GM04503 (cell line): ENCODE measurements at regions not wholly inside any gene's neighbourhood (a gene's known extent, or its start where the extent isn't known, plus 50 kb on each side); places are given as distances from the start of the nearest gene placed in this dataset.

Experiments used
- DNase-seq: peaks from one replicate; pipeline ENCODE4 v3.0.0-alpha.2; 2012; ENCODE audit warnings: low read depth

DNA sequence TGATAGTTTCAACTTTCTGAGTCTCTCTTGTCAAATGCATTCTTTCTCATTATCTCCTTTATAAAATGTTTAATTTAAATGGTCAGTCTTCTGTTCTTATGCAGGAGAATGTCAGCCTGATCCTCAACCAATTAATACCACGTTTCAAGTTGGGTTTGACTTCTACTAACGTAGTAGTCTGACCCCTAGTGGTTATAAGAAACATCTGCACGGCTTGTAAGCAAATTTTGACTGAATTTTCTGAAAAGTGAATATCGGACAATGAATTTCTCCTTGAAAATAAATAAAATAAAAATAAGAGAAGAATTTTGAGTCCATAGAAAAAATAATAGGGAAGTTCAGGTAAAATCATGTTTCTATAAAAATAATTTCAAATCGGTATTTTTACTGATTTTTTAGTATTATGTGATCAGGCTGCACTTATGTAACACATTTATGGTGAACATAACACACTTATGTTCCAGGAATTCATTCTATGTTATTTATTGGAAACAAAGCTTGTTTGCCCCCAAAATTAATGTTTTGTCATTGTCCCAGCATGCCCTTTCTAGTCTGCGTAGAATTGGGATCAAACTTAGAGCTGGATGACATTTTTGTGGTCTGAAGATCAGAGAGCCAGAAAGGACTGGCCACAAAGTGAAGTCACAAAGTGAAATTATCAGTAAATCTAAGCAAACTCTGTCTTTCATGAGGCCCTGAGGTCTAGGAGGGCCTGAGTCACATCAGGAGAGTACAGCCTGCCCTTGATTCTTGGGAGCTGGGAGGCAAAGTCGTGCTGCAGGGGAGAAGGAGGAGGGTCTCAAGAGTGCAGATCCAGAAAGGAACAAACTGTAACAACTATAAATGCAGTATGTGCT lies 101.2 kb upstream of the STXBP6 start:
- peak; percentile 2 for DNase-seq

DNA sequence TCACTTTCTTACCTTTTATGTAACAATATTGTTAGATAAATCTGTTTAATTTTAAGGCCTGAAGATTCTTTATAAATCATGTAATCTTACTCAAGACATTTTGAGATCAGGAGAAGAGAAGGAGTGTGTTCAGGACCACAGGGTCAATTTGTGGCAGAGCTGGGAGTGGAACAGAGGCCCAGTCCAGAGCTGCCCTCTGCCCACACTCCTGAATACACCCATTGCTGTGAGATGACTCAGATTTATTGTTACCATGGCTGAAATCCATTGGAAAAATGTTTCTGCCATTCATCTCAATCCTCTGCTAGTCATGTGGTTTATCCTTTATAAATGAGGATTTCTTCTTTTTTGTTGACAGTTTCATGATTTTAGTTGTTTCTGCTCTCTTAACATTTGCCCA lies 100.5 kb upstream of the STXBP6 start:
- DNase-seq: no peak

DNA sequence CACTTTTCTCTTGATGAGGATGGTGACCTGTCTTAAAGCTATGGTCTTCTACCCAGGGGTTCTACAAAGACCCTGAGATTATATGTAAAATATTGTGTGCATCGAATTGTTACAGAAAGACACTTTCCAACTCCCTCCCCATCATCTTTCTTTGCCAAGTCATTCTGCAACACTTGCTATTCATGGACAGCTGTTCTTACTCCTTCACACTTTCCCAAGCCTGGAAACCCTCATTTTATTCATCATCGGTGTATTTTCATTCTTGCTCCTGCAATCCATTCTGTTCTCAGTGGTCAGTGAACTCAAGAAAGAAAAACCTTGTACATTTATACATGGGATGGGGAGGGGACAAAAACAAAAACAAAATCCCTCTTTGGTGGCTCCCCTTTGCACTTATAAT lies 90.5 kb upstream of the STXBP6 start:
- no peak for DNase-seq

DNA sequence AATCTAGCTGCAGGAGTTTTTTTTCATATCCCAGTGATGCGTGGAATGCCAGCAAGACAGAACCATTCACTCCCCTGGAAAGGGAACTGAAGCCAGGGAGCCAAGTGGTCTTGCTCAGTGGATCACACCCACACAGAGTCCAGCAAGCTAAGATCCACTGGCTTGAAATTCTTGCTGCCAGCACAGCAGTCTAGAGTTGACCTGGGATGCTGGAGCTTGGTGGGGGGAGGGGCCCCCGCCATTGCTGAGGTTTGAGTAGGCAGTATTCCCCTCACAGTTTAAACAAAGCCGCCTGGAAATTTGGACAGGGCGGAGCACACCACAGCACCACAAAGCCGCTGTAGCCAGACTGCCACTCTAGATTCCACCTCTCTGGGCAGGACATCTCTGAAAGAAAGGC lies 86.9 kb upstream of the STXBP6 start:
- DNase-seq: no peak

DNA sequence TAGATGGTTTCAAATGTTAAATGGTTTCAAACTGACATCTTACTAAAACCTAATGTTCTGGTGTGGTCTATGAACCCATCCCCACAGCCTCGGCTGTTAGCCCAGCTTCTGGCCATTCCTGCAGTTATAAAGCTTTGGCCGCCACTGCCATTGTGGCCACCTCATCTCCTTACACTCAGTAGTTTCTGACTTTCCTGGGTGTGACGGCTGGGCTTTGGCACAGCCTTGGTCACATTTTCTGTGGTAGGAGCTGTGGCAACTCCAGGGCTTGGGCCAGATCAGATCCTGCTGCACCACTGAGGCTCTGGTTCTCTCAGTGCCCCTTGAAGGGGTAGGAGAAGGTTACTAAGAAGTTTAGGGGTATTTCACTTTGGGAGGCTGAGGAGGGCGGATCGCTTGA lies 84.2 kb upstream of the STXBP6 start:
- no peak for DNase-seq

DNA sequence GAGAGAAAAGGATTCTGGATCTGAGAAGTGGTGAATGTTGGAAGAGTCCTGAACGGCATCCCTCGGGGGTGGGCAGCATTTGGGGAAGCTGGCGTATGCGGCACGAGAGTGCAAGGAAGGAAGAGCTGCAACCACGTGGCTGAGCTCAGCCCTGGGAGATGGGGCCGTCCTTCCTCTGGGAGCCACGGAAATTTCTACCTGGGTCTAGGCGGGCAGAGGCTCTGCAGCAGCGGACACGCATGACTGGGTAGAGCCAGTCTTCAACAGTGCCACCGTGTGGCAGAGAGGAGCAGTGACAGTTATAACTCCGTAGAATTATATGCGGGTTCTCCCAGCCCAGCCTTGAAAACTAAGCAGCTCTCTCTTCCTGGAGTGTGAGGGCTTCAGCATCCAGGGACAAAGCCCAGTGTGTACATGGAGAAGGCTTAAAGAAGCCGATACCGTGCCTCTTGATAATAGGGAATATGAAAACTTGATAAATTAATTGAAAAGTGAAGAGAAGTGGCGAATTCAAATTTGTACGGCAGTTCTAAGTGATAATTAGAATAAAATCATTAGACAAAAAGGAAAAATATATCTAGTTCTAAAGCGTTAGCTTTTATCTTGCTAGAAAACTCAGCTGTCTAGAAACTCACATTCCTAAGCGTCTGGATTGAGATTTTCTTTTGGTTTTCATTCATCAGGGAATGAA lies 82.9 kb upstream of the STXBP6 start:
- DNase-seq: no peak

DNA sequence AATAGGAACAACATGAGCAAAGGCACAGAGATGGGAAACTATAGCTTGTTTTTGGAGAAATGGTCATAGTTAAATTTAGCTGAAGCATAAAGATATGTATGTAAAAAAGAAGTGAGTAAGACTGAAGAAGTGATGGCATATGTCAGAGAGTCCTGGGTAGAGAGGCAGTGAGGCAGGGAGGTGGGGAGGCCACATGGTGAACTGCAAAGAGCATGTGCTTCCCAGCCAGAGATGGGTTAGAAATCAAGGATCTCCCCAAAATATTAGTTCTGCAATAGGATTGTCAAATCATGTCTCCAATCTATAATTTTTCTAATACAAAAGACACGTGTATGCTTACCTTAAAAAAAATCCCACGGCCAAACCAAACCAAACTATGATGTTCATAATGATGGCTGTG lies 82.1 kb upstream of the STXBP6 start:
- DNase-seq: no peak

DNA sequence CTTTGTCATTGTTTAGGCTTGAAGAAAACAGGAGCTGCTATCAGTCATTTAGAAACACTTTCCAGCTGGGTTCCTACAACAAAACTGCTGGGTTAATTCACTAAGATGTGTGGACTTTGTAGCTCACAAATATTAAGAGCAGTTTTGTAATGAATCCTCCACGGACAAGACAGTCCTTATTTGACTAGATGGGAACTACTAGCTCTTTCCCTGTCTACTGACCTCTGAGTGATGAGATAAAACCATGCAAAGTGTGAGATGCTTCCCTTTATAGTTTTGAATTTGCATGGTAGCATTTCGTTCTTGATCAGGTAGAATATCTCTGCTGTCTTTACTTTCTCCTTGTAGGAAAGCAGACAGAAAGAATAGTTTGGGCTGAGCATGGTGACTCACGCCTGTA lies 72.9 kb upstream of the STXBP6 start:
- no peak for DNase-seq

DNA sequence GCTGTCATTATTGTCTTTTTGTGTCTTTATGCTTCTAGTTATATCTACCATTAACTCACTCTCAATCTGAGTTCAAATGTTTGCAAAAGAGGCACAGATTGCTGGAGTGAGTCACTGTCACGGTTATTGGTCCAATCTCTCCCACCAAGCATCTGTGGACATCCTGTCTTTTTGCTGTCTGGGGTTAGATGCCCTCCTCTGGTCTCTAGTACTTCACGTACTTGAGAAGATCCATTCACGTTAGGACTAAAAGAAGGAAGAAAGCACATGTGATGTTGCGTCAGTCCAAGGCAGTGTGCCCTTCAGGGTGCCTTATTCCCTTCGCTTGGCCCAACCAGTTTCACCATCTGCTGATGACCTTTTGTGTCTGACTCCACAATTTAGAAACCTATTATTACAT lies 72.3 kb upstream of the STXBP6 start:
- no peak for DNase-seq

DNA sequence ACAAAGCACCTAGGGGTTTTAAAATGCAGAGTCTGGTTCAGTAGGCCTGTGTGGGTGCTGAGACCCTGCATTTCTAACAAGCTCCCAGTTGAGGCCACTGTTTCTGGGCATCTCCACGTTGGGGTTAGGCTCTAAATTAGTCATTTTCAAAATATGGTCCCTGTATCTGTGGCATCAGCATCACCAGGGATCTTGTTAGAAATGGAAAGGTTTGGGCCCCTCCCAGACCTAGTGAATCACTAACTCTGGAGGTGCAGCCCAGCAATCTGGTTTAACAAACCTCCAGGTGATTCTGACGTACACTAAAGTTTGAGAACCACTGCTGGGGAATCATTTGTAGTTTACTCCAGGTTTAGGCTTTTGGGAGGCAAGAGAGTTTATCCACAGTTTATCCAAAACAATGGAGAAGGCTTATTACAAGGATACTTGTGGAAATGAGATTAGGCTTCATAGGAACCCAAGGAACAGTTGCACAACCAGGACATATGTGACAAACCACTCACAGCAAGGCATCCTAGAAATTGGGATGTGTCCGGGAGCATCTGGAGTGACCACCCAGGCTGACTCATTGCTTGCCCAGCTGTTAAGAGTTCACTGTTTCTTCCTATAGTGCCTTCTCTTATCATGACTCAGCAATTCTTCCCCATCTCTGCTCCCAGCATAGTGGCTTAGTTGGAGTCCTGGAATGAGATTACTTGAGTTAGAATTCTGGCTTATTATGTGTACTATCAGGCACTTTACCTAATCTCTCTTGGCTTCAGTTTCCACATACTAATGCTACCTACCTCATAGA lies 71.6 kb upstream of the STXBP6 start:
- DNase-seq: no peak

DNA sequence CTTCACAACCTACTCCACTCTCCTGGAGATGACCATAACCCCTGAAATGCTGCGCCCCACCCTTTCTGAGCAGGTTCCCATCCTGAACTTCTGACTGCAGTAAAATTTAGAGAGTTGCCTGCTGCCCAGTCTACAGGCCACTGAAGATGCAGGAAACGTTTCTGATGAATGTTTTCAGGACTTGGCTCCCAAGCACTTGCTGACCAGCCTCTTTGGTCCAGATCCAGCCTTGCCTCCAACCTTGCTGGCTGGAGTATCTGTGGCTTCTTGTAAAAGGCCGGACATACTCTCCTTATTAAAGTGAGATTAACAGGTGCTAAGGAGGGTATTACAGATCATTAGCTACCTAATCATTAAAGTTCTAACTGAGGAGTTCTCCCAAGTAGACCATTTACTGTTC lies 70.3 kb upstream of the STXBP6 start:
- no peak for DNase-seq

DNA sequence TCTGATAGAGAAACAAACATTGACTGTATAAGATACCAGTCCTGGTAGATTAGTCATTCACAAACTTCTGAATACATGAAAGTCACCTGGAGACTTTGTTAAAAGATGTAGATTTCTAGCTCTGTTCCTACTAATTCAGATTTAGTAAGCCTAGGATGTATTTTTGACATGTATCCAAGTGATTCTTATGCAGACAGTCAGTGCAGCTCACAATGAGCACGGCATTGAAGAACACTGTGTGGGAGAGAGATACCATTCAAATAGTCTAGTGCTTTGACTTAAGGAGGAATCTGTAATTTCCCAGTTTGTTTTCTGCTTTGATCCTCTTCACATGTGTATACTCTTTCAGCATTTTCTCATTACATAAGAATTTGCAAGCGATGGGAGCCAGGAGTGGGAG lies 68.7 kb upstream of the STXBP6 start:
- no peak for DNase-seq

DNA sequence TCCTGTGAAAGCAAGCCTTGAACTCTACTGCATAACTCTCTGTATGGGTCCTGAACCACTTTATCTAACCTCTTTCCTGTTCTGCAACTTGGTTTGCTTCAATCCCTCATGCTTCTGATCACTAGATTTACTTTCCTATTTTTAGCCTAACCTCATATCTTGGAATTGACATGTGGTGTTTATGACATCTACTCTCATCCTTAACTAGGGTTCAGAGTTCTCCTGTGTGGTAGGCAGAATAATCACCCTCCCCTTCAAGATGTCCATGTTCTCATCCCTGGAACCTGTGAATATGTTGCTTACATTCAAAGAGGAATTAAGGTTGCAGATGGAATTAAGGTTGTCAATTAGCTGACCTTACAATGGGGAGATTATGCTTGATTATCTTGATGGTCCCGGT lies 67.4 kb upstream of the STXBP6 start:
- no peak for DNase-seq

DNA sequence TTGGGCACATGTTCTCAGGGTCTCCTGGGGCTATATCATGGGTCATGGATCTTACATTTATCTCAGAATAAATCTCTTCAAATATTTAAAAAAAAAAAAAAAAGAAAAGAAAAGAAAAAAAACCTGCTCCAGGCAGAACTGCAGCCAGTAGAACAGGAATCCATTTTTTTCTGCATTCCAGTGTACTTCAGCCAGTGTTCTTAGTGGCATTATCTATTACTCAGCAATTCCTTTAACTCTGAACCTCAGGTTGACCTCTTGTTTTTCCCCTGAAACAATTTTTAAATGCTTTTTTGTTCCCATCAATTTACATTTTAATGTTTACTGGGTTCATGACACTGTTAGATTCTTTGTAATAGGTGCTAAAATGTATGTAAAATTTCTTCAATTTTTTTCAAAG lies 66.7 kb upstream of the STXBP6 start:
- no peak for DNase-seq

DNA sequence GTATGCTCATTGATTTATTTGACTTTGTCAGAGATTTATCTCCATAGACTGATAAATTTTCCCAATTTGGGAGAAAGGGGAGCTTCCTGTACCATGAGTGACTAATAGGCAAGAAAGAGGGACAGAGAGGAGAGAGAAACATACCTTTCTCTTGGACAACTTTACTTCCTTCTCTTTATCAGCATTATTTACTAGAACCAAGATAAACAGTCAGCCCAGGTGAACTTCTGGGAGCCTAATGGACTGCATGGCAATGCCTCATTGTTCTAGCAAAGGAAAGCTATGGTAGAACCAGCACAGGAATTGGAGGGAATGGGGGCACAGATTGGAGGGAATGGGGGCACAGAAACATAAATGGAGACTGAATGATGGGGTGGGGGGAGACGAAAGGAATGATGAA lies 63.4 kb upstream of the STXBP6 start:
- DNase-seq: no peak

DNA sequence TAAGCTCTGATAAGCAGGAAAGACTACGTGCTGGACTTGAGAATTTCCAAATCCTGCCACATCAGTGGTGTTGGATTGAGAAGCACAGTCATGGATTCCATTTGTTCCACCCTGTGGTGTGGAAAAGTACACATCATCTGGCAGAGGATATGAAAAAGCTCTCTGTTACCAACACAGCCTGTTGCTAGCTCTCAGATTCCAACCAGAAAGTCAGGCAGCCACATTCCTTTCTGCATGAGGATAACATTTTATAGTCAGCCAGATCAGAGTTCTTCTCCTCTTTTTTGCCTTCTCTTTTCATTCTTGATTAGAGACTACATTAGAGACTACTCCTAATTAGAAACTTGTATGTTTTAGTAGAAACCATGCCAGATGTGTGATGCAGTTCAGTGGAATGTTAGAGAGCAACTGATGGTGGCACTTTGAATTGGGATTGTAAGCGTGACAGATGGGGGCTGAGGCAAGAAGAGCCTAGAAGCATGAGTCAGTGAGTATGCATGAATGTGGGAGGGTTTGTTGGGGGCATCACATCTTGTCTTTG lies 61.2 kb upstream of the STXBP6 start:
- no peak for DNase-seq

DNA sequence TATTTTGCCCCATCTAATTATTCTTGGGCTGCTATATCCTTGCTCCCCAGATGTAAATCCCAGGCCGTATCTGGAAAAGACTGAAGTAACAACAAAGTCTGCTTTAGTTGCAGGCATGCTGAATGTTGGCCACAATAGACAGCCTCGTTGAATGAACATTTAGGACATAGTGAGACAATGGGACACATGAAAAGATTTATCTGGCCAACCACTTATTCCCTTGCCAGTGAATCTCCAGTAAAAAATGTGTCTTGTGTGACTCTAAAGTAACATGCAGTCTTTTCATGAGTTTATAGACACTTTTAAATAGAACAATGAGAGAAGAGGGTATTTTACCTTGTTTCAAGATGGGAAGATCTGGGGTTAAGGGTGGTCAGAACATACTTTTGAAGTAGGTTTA lies 60.2 kb upstream of the STXBP6 start:
- no peak for DNase-seq

DNA sequence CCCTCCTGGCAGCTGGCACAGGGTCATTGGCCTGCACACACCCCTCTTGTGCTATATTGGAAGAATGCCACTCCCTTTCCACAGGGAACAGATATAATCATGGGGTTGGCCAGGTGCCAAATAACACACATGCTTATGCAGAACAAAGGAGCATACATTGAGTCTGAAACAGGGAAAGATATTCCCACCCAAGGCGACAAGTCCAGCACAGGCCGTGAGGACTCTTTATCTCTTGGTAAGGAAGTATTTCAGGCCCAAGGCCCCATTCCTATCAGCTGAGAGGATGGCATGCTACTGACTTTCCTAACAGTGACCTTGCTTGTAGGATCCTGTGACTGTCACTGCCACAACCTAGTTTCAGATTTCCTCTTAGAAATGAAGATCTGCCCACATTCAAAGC lies 59.0 kb upstream of the STXBP6 start:
- no peak for DNase-seq

DNA sequence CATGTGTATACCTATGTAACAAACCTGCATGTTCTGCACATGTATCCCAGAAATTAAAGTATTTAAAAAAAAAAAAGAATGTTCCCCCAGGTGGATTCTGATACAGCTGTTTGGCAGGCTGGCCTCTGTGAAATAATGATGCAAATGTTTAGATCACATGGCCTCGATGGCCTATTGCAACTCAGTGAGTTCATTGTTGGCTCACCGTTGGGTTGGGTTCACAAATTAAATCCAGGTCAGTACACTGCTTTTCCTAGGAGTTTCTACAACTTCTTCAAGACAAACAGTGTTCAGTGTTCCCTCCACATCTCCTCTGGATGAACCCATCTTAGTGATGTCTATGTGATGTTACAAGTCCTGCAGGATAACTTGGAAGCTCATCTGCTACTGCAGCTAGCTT lies 58.3 kb upstream of the STXBP6 start:
- DNase-seq: no peak

DNA sequence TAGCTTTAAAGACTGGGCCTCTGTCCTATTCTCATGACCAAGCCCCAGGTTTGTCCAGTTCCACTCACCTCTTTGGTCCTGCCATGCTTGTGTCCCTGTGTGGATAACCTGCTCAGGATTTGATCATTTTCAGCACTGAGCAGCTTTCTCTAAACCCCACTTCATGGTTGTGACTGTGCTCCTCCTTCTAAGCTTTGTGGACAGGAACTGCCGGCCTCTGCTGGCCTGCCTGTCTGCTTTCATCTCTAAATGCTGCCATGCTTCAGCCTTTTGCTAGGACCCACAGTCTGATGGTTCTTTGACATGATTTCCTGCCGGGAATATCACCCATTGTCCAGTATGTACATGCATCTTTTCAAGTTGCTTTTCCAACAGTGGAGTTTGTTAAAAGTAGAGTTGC lies 53.9 kb upstream of the STXBP6 start:
- no peak for DNase-seq

DNA sequence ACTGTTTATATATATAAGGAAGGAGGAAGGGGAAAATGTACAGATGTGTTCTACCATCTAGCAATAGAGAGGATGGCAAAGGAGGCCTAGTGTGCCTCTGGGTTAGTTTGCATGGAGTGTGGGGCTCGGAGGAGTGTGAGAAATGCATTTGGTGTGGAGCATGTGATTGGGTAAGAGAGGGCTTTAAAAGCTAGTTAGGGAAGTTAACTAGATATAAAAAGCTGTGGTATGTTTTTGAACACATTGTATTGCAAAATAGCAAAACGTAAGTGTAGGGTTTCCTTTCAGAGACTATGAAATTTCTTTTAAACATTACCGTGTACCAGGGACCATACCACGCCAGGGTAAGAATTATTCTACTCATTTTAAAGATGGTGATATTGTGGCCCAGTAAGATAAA lies 53.3 kb upstream of the STXBP6 start:
- no peak for DNase-seq

DNA sequence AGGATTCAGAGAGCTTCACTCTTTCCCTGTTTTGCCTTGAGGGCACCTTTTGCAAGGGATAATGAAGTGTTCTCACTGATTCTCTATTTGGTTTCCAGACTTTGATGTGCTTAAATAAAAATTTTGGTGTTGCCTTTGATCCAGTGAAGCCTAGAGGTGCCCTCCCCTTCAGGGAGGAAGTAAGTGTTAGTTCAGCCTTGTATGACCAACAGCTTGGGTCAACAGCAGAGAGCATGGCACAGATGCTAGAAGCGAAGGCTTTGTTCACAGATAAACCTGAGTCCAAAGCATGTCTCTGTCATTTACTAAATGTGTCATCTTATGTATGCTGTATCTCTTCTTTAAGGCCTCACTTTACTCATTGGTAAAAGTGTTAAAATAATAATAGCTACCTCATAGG lies 52.8 kb upstream of the STXBP6 start:
- DNase-seq: no peak

DNA sequence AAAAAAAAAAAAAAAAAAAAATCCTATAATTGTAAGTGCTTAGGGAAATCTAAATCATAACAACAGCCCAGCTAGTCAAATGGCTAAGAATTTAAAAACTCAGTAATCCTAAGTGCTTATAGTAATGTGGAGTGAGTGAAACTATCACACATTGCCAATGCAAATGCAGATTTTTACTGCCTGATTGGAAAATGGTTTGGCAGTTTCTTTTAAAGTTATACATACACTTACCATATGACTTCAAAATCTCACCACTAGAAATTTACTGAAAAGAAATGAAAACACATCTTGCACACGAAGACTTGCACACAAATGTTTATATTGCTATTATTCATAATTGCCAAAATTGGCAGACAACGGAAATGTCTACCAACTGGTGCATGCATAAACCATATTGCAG lies 51.3 kb upstream of the STXBP6 start:
- no peak for DNase-seq
